IPS-NIHi11 (cell line): ENCODE measurements at regions not wholly inside any gene's neighbourhood (a gene's known extent, or its start where the extent isn't known, plus 50 kb on each side); places are given as distances from the start of the nearest gene placed in this dataset.
A peak's percentile ranks its signal among the peaks of the same experiment; 100 is the strongest.

Source experiments
- DNase-seq: peaks from one replicate; pipeline ENCODE4 v3.0.0; 2012; ENCODE audit warnings: mixed read lengths, low spot score

DNA sequence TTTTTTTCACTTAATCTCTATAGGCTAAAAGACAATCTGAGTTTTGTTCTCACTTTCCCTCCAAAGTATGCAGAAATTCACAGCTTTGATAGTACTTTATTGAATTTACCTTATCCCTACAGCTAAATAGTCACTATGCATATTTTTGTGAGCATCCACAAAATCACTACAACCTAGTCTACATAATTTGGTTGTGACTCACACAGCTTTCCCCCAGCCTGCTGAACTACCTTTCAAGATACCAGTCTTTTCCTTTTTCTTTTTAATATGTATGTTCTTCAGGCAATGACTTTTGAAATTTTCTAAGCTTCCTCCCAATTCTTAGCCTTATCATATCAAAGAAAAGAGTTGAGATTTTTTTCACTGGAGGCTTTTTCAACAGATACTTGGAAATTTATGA lies 347.3 kb upstream of the CDH6 start:
- no peak for DNase-seq

DNA sequence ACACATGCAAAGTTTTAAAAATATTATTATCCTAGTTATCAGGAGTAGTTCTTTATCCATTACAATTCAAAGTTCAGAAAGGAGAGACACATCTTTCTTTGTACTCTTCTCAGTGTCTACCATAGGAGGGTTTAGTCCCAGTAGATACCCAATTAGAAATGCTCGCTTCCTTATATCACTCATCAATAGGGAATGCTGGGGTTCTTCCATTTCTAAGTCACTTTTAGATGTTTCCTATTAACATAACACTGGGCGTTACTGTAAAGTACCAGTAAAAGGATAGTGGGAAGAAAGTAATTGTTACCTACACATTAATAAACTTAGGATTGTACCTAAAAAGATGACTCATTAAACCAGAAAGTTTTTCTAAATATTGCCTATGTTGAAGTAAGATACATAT lies 348.3 kb upstream of the CDH6 start:
- no peak for DNase-seq

DNA sequence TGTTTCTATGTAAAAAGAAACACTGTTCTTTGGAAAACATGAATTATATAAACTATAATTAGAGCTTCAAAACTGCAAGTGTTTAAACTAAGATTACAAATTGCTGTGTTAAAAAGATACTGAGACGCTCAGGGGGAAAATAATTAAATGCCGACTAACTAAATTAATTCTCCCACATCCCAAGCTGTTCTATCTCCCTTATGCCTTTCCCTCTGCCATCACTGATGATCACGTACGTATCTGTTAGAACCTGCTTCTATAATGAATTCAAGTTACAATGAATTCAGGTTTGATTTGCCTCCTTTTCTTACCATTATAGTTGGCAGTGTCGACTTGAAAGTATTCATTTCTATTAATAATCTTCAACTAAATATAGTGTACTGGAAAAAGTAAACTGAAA lies 349.9 kb upstream of the CDH6 start:
- no peak for DNase-seq

DNA sequence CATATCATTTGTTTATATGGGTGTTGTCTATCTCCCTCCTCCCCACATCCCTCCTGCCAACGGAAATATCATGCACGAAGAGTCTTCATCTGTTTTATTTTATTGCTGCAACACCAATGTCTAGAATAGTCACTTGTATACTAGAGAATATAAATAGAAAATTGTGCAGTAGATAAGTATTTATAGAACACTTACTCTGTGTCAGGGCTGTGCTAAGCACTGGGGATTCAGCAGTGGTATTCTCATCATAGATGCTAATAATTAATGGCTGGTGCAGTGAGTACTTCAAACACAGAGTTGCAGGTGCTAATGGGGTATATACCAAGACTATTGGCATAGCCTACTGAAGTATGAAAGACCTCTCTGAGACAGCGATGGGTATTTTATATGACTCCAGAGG lies 353.5 kb upstream of the CDH6 start:
- DNase-seq: no peak

DNA sequence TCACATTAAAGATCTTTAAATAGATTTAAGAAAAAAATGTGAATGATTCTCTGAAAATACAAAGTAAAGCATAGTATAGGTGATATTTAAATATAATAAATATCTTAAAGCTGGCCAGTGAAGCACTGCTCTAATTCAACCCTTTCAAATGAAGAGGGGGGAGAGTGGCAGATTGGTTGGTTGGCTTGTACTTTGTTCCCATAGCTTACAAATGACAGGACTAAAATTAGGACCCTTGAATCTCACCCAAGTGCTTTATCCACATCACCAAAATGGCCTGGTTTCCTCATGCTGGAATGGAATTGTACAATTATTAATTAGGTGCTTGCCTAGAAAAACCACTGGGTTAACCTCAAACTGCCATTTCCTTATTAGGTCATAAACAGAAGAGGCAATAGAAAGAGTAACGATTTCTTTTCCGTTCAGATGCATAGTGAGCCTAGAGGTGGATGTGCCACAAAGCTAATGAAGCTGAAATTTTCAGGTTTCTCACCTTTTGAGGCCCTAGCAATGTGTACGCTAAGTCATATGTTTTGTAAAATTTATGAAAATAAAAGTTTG lies 354.5 kb upstream of the CDH6 start:
- no peak for DNase-seq

DNA sequence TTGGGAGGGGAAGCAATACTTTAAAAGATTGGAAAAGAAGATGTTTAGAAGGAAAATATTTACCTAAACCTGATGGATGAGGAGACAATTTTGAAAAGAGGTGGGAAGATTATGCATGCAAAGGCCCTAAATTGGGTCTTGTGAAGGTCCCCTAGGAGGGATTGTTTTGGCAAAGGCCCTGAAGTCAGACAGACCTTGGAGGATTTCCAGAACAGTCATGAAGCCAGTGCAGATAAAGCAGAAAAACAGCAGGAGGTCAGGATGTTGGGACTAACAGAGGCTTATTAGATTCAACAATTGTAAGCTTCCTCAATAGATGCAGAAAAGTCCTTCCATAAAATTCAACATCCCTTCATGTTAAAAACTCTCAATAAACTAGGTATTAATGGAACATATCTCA lies 361.0 kb upstream of the CDH6 start:
- DNase-seq: no peak

DNA sequence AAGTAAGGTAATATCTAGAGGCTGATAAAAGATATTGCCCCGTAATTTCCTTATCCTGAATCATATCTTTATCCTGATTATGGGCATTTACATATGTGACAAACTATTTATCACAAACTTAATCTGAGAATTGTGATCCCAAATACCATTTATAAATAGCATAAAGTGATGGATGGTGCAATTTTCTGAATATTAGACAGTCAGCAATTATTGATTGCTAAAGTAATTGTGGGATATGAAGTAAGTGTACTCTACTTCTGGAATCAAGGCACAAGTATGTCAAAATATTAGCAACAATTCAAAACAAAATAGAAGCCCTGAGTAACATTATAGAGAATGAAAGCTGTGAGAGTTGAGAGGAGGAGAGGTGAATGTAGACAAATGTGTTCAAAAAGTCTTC lies 361.9 kb upstream of the CDH6 start:
- DNase-seq: no peak

DNA sequence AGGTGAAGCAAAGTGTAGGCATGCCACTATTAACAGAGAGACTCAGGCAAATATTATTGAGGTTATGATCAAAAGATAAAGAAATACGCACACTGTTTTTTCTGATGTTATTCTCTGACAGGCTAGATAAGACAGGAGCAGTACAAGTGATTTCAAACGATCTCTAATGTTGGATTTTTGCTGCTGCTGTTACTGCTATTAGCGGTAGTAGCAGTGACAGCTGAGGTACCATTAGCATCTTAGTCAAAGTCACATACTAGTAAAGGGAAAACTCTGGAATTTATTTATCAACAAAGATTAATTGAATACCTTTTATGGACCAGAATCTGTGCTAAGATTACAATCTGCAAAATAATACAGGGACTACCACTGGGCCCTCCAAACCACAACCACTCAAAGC lies 362.4 kb upstream of the CDH6 start:
- no peak for DNase-seq

DNA sequence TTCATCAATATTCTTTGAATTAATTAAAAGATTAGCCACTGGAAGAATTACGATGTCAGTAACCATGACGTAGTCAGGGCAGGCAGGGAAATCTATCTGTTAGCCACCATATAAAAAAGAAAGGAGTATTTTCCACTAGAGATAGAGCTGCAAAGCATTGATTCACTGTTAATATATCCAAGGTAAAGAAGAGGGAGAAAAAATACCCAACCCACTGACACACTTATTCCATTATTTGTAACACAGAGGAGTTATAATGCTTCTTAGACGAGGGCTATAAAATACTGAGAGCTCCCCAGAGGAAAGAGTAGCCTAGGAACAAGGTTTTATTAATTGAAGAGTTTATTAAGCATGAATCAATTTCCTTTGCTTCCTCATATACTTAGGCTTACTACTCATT lies 382.2 kb upstream of the CDH6 start:
- no peak for DNase-seq

DNA sequence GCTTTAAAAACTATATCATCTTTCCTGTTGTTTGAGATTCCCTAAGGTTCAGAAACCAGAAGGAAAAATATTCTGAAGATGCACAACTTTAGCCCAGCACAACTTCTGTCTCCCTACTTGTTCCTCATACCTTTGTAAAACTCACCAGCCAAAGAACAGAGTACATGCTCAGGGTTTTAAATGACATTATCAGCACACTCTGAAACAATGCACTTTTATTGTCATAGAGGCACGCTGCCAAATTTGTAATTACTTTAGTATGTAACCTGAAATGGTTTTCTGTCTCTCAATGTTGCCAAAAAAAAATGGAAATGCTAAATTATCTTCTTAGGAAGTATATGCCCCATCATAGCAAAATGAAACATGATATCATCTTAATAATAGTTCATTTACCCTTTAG lies 383.6 kb upstream of the CDH6 start:
- no peak for DNase-seq

DNA sequence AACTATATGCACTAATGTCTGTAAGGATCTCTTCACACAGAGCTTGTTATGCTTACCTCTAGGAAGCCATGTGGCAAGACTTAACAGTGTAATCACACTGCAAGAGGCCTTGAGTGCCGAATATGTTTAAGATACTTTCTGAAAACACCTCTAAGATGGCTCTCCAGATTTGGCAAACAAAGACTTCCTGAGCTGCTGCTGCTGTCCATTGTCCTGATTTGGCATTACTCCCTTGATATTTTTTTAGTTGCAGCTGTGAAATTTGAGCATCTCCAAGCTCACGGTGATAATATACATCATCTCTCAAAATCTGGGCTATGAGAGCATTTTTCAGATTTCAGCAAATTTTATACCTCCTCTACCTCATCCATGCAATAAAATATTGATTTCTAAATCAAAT lies 384.5 kb upstream of the CDH6 start:
- DNase-seq: peak; percentile 25

DNA sequence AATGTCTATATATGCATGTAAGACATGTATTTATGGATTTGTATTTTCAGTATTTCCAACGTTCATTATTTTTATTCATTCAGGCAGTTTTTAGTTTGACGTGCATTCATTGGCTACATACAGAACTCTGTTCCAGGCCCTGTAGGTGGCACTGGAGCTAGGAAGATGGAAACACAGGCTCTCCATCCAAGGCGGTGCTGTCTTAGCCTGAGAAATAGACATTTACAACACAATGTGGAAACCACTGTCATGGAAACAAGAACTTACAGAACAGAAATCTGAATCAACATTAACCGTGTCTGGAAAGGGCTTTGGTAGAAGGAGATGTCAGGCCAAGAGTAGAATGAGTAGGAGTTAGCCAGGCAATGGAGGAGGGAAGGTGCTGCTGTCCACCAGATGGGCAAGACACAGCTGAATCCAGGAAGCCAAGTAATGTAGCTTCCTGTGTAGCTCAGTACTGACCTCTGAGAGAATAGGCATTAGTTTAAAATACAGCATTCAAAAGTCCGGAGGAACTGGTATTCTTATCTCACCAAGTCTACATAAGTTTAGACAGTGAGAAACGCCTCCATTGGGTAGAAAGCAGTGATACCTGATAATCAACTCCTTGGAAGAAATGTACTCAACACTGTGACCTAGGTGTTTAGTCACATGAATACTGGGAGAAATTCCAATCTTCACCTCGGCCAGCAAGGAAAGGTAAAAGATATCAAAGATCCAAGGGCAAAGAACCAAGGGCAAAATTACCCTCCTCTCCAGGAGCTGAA lies 388.6 kb upstream of the CDH6 start:
- DNase-seq: no peak

DNA sequence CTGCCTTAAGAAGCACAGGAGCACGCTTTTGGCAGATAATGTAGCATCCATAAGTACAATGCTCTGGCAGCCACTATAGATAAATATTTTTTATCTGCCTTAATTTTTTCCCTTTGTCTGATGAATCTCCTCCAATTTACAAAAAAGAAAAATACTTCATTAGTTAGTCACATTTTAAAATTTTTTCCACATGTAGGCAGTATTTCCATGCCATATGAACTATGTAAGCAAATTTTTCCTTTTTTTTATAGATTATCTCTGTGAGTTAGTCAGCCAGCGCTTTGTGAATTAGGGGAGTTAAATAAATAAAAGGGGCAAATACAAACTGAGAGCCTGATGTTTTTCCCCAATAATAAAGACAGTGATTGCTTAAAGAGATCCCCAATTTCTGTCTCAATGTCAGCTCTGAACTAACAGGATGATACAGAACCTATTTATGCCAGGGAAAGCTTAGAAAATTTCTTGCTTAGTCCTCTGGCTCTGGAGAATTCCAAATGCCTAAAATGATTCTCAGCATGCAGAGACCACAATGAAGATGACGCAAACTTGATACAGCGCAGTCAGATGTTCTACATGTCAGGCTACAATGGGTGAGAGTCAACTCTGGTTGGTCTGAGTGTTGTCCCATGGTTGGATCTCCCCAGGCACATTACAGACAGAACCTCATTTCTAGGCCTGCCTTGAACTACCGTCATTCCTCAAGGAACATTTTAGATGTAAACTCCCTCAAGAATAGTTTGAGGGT lies 390.4 kb upstream of the CDH6 start:
- DNase-seq: no peak

DNA sequence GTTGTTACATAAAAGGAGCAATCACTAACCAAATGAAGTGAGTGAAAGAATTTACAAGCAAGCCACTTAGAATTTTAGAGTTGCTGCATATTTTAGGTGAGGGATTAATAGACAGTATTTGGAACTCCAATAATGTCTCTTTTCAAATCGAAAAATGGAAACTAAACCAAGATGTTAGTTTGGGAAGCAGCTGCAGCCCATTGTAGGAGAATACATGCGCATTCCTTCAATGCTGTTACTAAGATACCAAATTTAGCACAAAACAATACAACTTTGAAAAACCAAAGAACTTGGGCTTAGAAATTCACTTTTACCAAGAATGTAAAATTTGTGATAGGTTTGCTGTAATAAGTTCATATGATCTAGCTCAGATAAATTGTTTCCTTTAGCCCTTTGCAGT lies 411.8 kb upstream of the CDH6 start:
- no peak for DNase-seq

DNA sequence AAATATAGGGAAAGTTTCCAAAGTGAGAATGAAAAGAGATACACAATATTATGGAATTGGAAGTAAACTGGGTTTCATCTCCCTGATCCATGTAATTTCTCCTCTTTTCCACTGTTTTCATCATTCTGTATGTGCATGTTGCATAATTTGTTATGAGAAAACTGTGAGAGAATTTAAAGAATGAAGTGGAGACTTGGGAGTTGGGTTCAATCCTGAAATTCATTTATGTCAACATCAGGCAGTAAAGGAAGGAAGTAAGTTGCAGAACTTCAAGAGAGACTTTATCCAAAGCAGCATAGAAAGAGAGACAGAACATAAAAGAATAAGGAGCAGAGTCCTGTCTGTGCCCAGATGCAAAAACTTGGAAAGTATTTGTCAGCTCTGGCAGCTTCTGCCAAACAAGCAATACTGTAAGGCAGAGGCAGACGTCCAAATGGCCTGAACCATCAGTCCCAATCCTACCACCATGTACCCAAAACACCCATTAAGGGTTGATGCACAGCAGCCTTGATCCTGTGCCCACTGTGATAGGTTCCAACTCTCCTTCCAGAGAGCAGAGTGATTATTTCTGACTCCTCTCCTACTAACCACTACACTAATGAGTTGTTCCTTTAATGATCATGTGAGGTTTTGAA lies 425.3 kb upstream of the CDH6 start:
- DNase-seq: no peak

DNA sequence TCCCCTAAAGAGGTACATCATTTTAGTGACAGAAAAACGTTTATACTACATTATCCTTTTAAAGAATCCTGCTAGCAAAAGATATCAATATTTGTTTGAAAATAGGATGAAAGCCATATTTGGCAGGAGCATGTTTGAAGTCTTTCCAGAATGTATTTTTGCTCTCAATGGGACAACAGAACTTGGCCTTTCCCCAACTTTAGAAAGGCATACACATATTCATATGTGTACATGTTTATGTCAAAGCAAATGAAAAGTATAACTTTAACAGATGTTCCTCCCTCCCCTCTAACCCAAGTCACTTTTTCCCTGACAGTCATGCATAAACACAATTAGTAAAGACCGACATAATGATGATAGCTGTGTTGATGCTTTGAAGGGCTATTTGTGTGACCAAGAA lies 427.8 kb upstream of the CDH6 start:
- no peak for DNase-seq

DNA sequence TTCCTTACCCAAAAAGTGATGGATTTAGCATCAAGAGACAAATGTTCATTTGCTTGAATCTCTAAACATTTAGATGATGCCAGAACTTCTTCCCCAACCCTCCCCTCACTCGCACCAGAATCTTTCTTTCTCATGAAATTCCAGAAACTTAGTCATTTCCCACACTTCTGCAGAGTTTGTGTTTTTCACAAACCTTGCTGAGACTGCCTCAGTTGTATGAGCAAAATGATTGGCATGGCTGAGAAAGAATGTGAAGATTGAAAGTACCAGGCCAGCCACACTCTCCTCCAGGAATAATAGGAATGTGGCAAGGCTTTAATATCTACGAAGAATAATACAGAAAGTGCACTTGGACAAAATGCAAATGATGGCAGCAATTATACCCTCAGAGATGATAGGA lies 428.3 kb upstream of the CDH6 start:
- no peak for DNase-seq

DNA sequence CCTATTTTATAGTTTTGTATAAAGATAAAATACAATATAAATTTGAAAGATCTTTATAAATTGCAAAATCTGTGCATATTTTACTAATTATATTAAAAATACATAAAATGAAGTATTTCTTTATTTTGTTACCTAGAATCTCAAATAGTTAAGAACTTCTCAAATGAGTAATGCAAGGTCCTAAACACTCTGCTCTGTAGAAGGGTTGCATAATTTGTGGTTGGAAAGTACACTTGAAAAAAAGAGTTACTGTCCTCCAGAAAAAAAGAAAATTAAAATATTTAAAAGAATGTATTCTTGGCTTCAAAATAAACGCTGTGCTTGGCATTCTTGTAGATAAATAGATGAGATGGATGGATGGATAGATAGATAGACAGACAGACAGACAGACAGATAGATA lies 428.8 kb upstream of the CDH6 start:
- no peak for DNase-seq

DNA sequence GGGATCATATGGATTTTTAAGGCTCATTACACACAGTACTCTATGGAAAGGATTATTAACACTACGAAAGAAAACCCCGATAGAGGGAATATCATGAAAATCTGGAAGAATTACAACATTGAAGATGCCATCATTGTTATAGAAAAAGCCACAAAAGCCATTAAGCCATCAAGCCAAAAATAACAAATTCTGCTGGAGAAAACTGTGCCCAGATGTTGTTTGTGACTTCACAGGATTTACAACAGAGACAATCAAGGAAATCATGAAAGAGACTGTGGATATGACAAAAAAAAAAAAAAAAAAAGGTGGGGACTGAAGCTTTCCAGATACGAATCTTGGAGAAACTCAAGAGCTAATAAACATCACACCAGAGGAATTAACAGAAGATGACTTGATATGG lies 433.8 kb upstream of the CDH6 start:
- DNase-seq: no peak

DNA sequence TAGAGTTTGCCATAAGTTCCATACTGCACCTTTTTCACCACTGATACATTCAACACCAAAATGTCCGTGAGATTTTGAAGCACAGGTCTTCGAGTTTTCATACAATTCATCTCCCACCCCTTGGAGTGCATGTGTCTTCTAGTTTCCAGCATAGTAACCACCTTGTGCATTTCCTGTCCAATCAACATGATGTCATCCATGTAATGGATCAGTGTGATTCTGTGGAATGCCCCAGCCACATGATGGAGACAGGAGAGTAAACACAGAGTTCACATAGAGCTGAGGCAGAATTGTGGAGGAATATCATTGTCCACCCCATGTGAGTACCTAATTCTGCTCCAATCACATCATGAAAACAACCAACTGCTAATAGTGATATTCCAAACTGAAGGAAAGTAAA lies 441.5 kb upstream of the CDH6 start:
- DNase-seq: no peak

DNA sequence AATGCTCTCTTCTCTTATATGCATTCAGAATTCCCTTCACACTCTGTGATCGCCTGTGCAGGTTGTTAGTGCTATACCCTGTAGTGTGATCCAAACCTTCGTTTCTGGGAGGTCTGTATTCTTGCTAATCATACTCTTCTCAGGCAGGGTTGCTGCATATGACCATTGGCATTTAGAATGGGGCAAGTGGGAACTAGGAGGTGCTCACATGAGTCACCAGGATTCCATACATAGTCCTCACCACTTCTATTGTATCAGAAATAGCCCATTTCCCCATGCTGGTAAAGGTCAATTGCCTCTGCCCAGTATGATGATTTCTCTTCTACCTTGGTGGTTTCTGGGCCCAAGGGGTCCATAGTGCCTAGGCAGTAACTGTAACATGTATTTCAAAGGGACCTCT lies 443.5 kb upstream of the CDH6 start:
- no peak for DNase-seq

DNA sequence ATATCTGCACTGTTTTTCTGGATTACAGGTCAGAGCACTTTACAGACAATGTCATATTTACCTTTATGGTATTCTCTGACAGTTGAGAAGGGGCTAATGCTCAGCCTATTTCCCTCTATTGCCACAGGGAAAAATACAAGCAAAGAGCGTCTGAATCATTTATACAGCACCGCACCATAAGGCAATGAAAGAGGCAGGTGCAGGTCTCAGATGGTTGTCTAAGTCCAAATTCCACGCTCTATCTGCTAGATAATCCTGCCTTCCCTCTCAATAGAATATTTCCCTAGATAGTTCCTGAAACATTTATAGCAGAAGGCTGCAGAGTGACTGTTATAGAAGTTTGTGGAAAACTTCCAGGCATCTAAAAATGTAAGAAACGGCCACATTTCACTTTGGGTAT lies 446.1 kb upstream of the CDH6 start:
- DNase-seq: no peak

DNA sequence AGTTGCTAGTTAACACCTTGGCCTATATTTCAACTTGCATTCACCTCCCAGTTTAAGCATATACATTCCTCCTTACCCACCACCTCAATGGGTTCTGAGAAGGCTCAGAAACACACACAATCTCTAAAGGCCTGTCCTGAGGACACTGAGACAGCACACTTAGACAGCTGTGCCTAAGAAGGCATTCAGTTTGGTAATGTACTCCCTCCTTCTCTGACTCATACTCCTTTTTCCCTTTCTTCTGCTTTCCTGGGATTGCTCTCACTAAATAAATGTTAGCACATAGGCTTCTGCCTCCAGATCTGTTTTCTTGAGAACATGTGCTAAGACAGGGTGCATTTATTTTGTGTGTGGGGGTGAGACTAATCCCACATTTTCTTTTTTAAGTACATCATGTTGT lies 456.8 kb upstream of the CDH6 start:
- DNase-seq: no peak
